Fibroblast of villous mesenchyme (primary cell): ENCODE measurements at regions not wholly inside any gene's neighbourhood (a gene's known extent, or its start where the extent isn't known, plus 50 kb on each side); places are given as distances from the start of the nearest gene placed in this dataset.
A peak's percentile ranks its signal among the peaks of the same experiment; 100 is the strongest.
"Not testable (repeated sequence)": the region's sequence is repeated elsewhere in the genome, so short reads cannot be mapped to it uniquely, and the experiment has no call there.

Experiments used
- DNase-seq: peaks from one replicate; pipeline ENCODE4 v3.0.0-alpha.2; 2010; ENCODE audit warnings: low read depth
- H3K4me3 ChIP-seq: 2 replicates; pipeline ENCODE4 v1.5.1; 2011; ENCODE audit warnings: low read depth, mild to moderate bottlenecking, low read length
- CTCF ChIP-seq: IDR thresholded peaks from 2 replicates; pipeline ENCODE4 v1.5.1; 2012; ENCODE audit warnings: low read depth, mild to moderate bottlenecking, low read length; ENCODE audit not compliant: insufficient read depth

- not testable (repeated sequence) for DNase-seq, H3K4me3 ChIP-seq
Measured at GRCh38 chr2:88996588-88996987, 305.1 kb downstream of the RPIA start.

- no peak for TF ChIP-seq CTCF
- DNase-seq, result no peak
- no peak overlapping the region for H3K4me3 ChIP-seq
Measured at GRCh38 chr2:88999365-88999764, 307.9 kb downstream of the RPIA start.

GRCh38 chr2:89000235-89000634 is 308.8 kb downstream of the RPIA start:
- no peak overlapping the region for H3K4me3 ChIP-seq
- TF ChIP-seq CTCF, result no peak
- no peak for DNase-seq

- not testable (repeated sequence) for H3K4me3 ChIP-seq, DNase-seq
Measured at GRCh38 chr2:89004238-89004637, 312.8 kb downstream of the RPIA start.

GRCh38 chr2:89020566-89020965 is 329.1 kb downstream of the RPIA start:
- H3K4me3 ChIP-seq, DNase-seq: not testable (repeated sequence)

- DNase-seq, H3K4me3 ChIP-seq: not testable (repeated sequence)
Measured at GRCh38 chr2:89026296-89026695, 334.8 kb downstream of the RPIA start.

GRCh38 chr2:89027115-89027514 is 335.6 kb downstream of the RPIA start:
- not testable (repeated sequence) for DNase-seq, H3K4me3 ChIP-seq

GRCh38 chr2:89027536-89027935 is 336.1 kb downstream of the RPIA start:
- not testable (repeated sequence) for DNase-seq, H3K4me3 ChIP-seq

GRCh38 chr2:89029257-89029656 is 337.8 kb downstream of the RPIA start:
- not testable (repeated sequence) for DNase-seq, H3K4me3 ChIP-seq

- H3K4me3 ChIP-seq, result not testable (repeated sequence)
- TF ChIP-seq CTCF, result peak; percentile 33
- peak; percentile 8 for DNase-seq
Measured at GRCh38 chr2:89048138-89049066, 356.9 kb downstream of the RPIA start.

- not testable (repeated sequence) for H3K4me3 ChIP-seq, DNase-seq
Measured at GRCh38 chr2:89058616-89059015, 367.1 kb downstream of the RPIA start.

- DNase-seq, result not testable (repeated sequence)
Measured at GRCh38 chr2:89061174-89061573, 369.7 kb downstream of the RPIA start.

GRCh38 chr2:89076771-89077170 is 385.3 kb downstream of the RPIA start:
- not testable (repeated sequence) for H3K4me3 ChIP-seq, DNase-seq

More at GRCh38 chr2:89061174-89061573, 369.7 kb downstream of the RPIA start:
- H3K4me3 ChIP-seq, result not testable (repeated sequence)

GRCh38 chr2:89092911-89093310 is 401.4 kb downstream of the RPIA start:
- not testable (repeated sequence) for DNase-seq, H3K4me3 ChIP-seq

GRCh38 chr2:89095060-89095459 is 403.6 kb downstream of the RPIA start:
- not testable (repeated sequence) for DNase-seq, H3K4me3 ChIP-seq

GRCh38 chr2:89102587-89102986 is 411.1 kb downstream of the RPIA start:
- not testable (repeated sequence) for DNase-seq, H3K4me3 ChIP-seq
